K562 (cell line): ENCODE measurements at regions not wholly inside any gene's neighbourhood (a gene's known extent, or its start where the extent isn't known, plus 50 kb on each side); places are given as distances from the start of the nearest gene placed in this dataset.

Experiments used
- ATAC-seq: fragments of 200-7000 bp; cut with Tn5 transposase; 3 replicates; pipeline ENCODE4 v1.9.1; 2020; ENCODE audit warnings: moderate library complexity
- BruUV-seq: library from RNA; stranded (reverse); fragments of 400-500 nt; replicated peaks from 2 replicates; lab custom pipeline; 2021; lab: Mats Ljungman, UMichigan
- CTCF ChIA-PET: fragments of 300-600 bp; formaldehyde crosslinking; extraction: SDS; loops from one replicate; lab custom pipeline; 2021; ENCODE audit warnings: low intra/inter-chr PET ratio; lab: Yijun Ruan, JAX
- POLR2A ChIA-PET: fragments of 300-600, 350-650 bp; sonication (Branson Sonifier 250); formaldehyde crosslinking; extraction: SDS; loops from one replicate; lab custom pipeline; 2021; ENCODE audit warnings: antibody characterized with exemption, inconsistent platforms; lab: Yijun Ruan, JAX
- DNase-seq, 4 experiments: peaks; one replicate each; pipeline versions ENCODE4 v3.0.0 to v3.0.0-alpha.2; 2011 to 2018; ENCODE audit warnings: low spot score in 3 of 4, mixed read lengths in 3 of 4; ENCODE audit errors: extremely low read depth in 1 of 4
- FAIRE-seq: peaks from 2 replicates; lab custom pipeline; 2011; peaks lifted over from hg19 to GRCh38; lab: Jason Lieb, UNC
- H2AFZ ChIP-seq: 2 replicates; pipeline ENCODE4 v1.6.0; 2011; ENCODE audit warnings: low read depth, low read length, control low read depth, inconsistent platforms
- H3K27ac ChIP-seq: fragments of 200-600 bp; 3 replicates; pipeline ENCODE4 v1.8.0; 2011; ENCODE audit warnings: low read depth, mild to moderate bottlenecking, control low read depth, inconsistent platforms, low read length, moderate library complexity, mixed read lengths; ENCODE audit errors: extremely low read depth
- H3K27me3 ChIP-seq, 2 experiments: fragments of 300-600 bp in 1 of 2; 2 replicates in 1 of 2; 3 replicates in 1 of 2; pipeline versions ENCODE4 v1.6.0 to v1.8.0; 2011; ENCODE audit warnings: inconsistent platforms in 2 of 2, low read length in 2 of 2, mild to moderate bottlenecking in 1 of 2, mixed read lengths in 1 of 2, moderate library complexity in 1 of 2; ENCODE audit not compliant: control insufficient read depth in 2 of 2, insufficient read depth in 2 of 2
- H3K36me3 ChIP-seq: fragments of 300-600 bp; 3 replicates; pipeline ENCODE4 v1.8.0; 2011; ENCODE audit warnings: mild to moderate bottlenecking, low read length, inconsistent platforms; ENCODE audit not compliant: control insufficient read depth, insufficient read depth
- H3K4me1 ChIP-seq, 2 experiments: fragments of 200-600 bp in 1 of 2; replicated peaks in 1 of 2; 2 replicates in 1 of 2; 3 replicates in 1 of 2; pipeline versions ENCODE4 v1.5.1 to v1.8.0; 2011; ENCODE audit warnings: inconsistent platforms in 2 of 2, low read length in 2 of 2, mild to moderate bottlenecking in 1 of 2, mixed read lengths in 1 of 2, moderate library complexity in 1 of 2; ENCODE audit not compliant: control insufficient read depth in 2 of 2, insufficient read depth in 2 of 2
- H3K4me2 ChIP-seq: 2 replicates; pipeline ENCODE4 v1.6.1; 2011; ENCODE audit warnings: low read length, control low read depth, inconsistent platforms, mixed read lengths; ENCODE audit not compliant: insufficient read depth
- H3K4me3 ChIP-seq: fragments of 200-600 bp; sonication (generic), shearing (Covaris generic); 2 replicates; pipeline ENCODE4 v1.5.1; 2016; ENCODE audit warnings: control low read depth, inconsistent platforms
- H3K79me2 ChIP-seq: fragments of 200-600 bp; 3 replicates; pipeline ENCODE4 v1.8.0; 2011; ENCODE audit warnings: low read length, inconsistent platforms; ENCODE audit not compliant: control insufficient read depth, insufficient read depth
- H3K9ac ChIP-seq, 2 experiments: 2 replicates each; pipeline versions ENCODE4 v1.6.0 to v1.6.1; 2011; ENCODE audit warnings: low read depth in 2 of 2, low read length in 2 of 2, control low read depth in 1 of 2, inconsistent platforms in 1 of 2, mild to moderate bottlenecking in 1 of 2, mixed read lengths in 1 of 2; ENCODE audit not compliant: insufficient read depth in 1 of 2
- H3K9me1 ChIP-seq: one replicate; pipeline ENCODE4 v1.6.0; 2011; ENCODE audit warnings: inconsistent platforms, mild to moderate bottlenecking, low read length, moderate library complexity; ENCODE audit not compliant: control insufficient read depth, insufficient read depth
- H3K9me3 ChIP-seq: replicated peaks from 2 replicates; pipeline ENCODE4 v1.5.1; 2011; ENCODE audit warnings: low read depth, low read length, inconsistent platforms; ENCODE audit not compliant: control insufficient read depth, insufficient read depth
- H4K20me1 ChIP-seq: replicated peaks from 2 replicates; pipeline ENCODE4 v1.6.1; 2011; ENCODE audit warnings: low read length, inconsistent platforms, mixed read lengths; ENCODE audit not compliant: control insufficient read depth, insufficient read depth
- BHLHE40 ChIP-seq: IDR thresholded peaks from 2 replicates; pipeline ENCODE4 v1.6.1; 2011; ENCODE audit warnings: low read length, improper control_type of control experiment
- CBX1 ChIP-seq: sonication (generic); IDR thresholded peaks from 2 replicates; pipeline ENCODE4 v1.6.1; 2016; ENCODE audit warnings: antibody characterized with exemption, low read depth, mild to moderate bottlenecking
- CTCF ChIP-seq, 3 experiments: IDR thresholded peaks in 2 of 3; conservative IDR thresholded peaks in 1 of 3; 2 replicates each; pipeline ENCODE4 v1.5.1; 2011 to 2012; ENCODE audit warnings: low read length in 3 of 3, mild to moderate bottlenecking in 3 of 3, control low read depth in 2 of 3, improper control_type of control experiment in 1 of 3, inconsistent platforms in 1 of 3, low read depth in 1 of 3, mixed read lengths in 1 of 3, moderate library complexity in 1 of 3; ENCODE audit not compliant: insufficient read depth in 2 of 3
- DDX20 ChIP-seq: fragments of 450-650 bp; IDR thresholded peaks from 2 replicates; pipeline ENCODE4 v1.6.1; 2016; ENCODE audit warnings: missing genetic modification characterization, low read depth, mild to moderate bottlenecking, missing compliant biosample characterization, moderate library complexity
- DMBX1 ChIP-seq: fragments of 250-450 bp; sonication (Bioruptor Pico); IDR thresholded peaks from 2 replicates; pipeline ENCODE4 v1.8.0; 2022; ENCODE audit warnings: inconsistent platforms, mild to moderate bottlenecking, moderate library complexity, borderline replicate concordance
- TSC22D4 ChIP-seq: fragments of 450-650 bp; IDR thresholded peaks from 2 replicates; pipeline ENCODE4 v1.6.1; 2016; ENCODE audit warnings: missing genetic modification characterization, missing biosample characterization, control low read depth
- ZNF133 ChIP-seq: fragments of 250-450 bp; sonication (Bioruptor Pico); IDR thresholded peaks from 2 replicates; pipeline ENCODE4 v1.4.0; 2020; ENCODE audit warnings: mild to moderate bottlenecking
- WGBS: fragments of 100-300 bp; shearing (Covaris generic); methylation state at CpG from one replicate; pipeline ENCODE4 v1.1.6; 2016; ENCODE audit warnings: low coverage, mixed read lengths; ENCODE audit not compliant: insufficient coverage; ENCODE audit errors: missing lambda C conversion rate; 5-methylcytosine and 5-hydroxymethylcytosine counted together
- in situ Hi-C: fragments of 300-500 bp; cut with MboI; formaldehyde crosslinking; loops from 4 replicates; pipeline ENCODE4 v1.15.0; 2018; ENCODE audit warnings: inconsistent platforms, mixed read lengths
- intact Hi-C: fragments of 100-400 bp; cut with micrococcal nuclease; formaldehyde crosslinking; loops from 2 replicates; pipeline ENCODE4 v1.14.2; 2022
- TF ChIP-seq, protein P1 (sequence below): fragments of 250-450 bp; sonication (Bioruptor Pico); IDR thresholded peaks from 2 replicates; pipeline ENCODE4 v1.4.0; 2020; ENCODE audit warnings: mild to moderate bottlenecking

- TF ChIP-seq, protein P1, sequence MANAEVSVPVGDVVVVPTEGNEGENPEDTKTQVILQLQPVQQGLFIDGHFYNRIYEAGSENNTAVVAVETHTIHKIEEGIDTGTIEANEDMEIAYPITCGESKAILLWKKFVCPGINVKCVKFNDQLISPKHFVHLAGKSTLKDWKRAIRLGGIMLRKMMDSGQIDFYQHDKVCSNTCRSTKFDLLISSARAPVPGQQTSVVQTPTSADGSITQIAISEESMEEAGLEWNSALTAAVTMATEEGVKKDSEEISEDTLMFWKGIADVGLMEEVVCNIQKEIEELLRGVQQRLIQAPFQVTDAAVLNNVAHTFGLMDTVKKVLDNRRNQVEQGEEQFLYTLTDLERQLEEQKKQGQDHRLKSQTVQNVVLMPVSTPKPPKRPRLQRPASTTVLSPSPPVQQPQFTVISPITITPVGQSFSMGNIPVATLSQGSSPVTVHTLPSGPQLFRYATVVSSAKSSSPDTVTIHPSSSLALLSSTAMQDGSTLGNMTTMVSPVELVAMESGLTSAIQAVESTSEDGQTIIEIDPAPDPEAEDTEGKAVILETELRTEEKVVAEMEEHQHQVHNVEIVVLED (CRISPR knock-in tag) = no peak
- TF ChIP-seq CTCF (IDR thresholded peaks at IDR 0.05 in 2 of 3, conservative IDR thresholded peaks at IDR 0.05 in 1 of 3; ENCODE audit: insufficient read depth in 2 of 3, low read depth in 1 of 3, low read length in 3 of 3) (no peak), DMBX1 (CRISPR knock-in tag) (no peak)
Measured at GRCh38 chr1:67536957-67537666, 106.9 kb upstream of the SERBP1 start (continued).

DNA sequence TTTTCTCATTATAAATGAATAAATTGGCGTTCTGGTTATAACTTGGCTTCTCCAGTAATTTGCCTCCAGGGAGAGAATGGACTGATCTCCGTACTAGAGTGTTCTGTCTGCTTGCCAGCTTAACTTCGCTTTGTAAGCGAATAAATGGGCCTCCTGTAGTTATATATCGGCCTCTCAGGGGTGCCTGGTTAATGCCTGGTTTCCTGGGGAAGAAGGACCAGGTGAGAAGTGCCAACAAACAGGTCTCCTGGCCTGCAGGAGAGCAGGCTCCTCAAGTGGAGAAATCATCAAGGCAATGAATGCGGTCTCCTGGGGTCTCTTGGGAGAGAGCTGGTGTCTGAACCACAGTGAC lies 107.4 kb upstream of the SERBP1 start:
- Histone ChIP-seq H3K9ac (no peak overlapping the region), H3K27ac (no peak overlapping the region), H3K79me2 (no peaks in the 10 kb centered on the region), H4K20me1 (no peaks in the 10 kb centered on the region), H3K4me1 (peaks cover 14 to 18% of the 10 kb centered on the region in 2 experiments; a peak in 4 of 5 replicates), H3K4me3 (no peak overlapping the region), H3K9me3 (no peaks in the 10 kb centered on the region), H3K4me2 (no peak overlapping the region), H3K36me3 (no peaks in the 10 kb centered on the region), H3K9me1 (no peaks in the 10 kb centered on the region), H3K27me3 (no peaks in the 10 kb centered on the region), H2AFZ (no peak overlapping the region)
- POLR2A ChIA-PET = interaction anchor here (0.6 to 1.7 kb wide), 3 partner anchors 31 to 151 kb away, joined by 3 to 5 read pairs (median 3); no protein-coding TSS in a partner anchor
- ATAC-seq (no peak), FAIRE-seq (no peak), DNase-seq (no peak)
- 92% methylated on average over 6 of the region's 6 CpGs for WGBS
- BruUV-seq = no TSS peak
- CTCF ChIA-PET = no interaction called here
- in situ Hi-C loops (loop anchor here (5.0 to 25.0 kb wide), 4 partner anchors 225 to 925 kb away; no protein-coding TSS in a partner anchor), intact Hi-C loops (loop anchor here (2.0 to 5.0 kb wide), 2 partner anchors 23 to 295 kb away; partner anchors contain the start of gene GNG12)
- TF ChIP-seq BHLHE40 (no peak), DDX20 (tag) (no peak), ZNF133 (CRISPR knock-in tag) (no peak), TSC22D4 (tag) (no peak), CBX1 (no peak)
